Spinal cord (tissue), 9 donors: ENCODE measurements at regions not wholly inside any gene's neighbourhood (a gene's known extent, or its start where the extent isn't known, plus 50 kb on each side); places are given as distances from the start of the nearest gene placed in this dataset.

Experiments
- DNase-seq, 6 donors: peaks; one replicate each; pipeline versions ENCODE4 v3.0.0 to v3.0.0-alpha.2; 2013 to 2015; ENCODE audit warnings: low spot score in 6 of 6, low read depth in 4 of 6
- H3K27ac ChIP-seq: one replicate; pipeline ENCODE4 v1.5.1; 2013; ENCODE audit warnings: low read depth, low read length, control low read depth
- H3K27me3 ChIP-seq: one replicate; pipeline ENCODE4 v1.6.1; 2013; ENCODE audit warnings: low read length; ENCODE audit not compliant: control insufficient read depth, insufficient read depth
- H3K36me3 ChIP-seq: one replicate; pipeline ENCODE4 v1.6.1; 2013; ENCODE audit warnings: low read length; ENCODE audit not compliant: control insufficient read depth, insufficient read depth
- H3K4me1 ChIP-seq: one replicate; pipeline ENCODE4 v1.6.1; 2013; ENCODE audit warnings: low read length; ENCODE audit not compliant: control insufficient read depth, insufficient read depth
- H3K4me3 ChIP-seq: one replicate; pipeline ENCODE4 v1.5.1; 2013; ENCODE audit warnings: low read depth, low read length, control low read depth
- H3K9me3 ChIP-seq: one replicate; pipeline ENCODE4 v1.6.1; 2013; ENCODE audit warnings: low read length; ENCODE audit not compliant: control insufficient read depth, insufficient read depth
- WGBS: methylation state at CpG from one replicate; pipeline ENCODE4 v1.1.5; 2013; ENCODE audit warnings: missing lambda C conversion rate; ENCODE audit not compliant: insufficient coverage; 5-methylcytosine and 5-hydroxymethylcytosine counted together
- donor health status: healthy.

DNA sequence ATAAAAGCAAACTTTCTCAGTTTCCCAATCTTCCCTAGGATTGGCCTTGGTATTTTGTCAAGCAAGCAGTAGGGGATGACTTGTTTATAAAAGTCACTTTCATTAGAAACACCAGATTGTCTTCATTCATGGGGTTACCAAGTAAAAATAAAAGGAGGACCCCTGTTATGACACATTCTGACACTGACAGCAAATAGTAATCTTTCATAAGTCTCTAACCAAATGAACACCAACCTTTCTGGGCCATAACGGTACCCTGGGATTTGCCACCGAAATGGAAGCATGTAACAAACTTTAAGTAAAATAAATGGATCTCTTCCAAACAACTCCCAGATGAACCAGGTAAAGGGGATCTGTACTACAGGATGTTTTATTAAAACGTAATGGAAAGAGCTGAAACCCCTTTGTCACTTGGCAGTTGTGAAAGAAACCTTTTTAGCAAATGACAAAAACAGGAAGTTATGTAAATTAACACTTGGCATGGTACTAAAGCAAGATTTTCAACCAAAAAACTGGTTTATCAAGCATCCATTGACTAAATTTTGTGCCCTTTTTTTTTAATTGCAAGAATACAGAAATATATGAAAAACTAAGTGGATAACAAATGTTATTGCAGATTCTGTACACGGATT is 335.6 kb downstream of the RBM26 start:
- Histone ChIP-seq H3K9me3 (peaks cover 2% of the 10 kb centered on the region), H3K27me3 (no peaks in the 10 kb centered on the region), H3K4me3 (no peak overlapping the region), H3K4me1 (no peaks in the 10 kb centered on the region), H3K27ac (no peak overlapping the region), H3K36me3 (no peaks in the 10 kb centered on the region)
- WGBS, result no CpG with 5 or more reads among the region's 4 CpGs
- DNase-seq, result no peak

DNA sequence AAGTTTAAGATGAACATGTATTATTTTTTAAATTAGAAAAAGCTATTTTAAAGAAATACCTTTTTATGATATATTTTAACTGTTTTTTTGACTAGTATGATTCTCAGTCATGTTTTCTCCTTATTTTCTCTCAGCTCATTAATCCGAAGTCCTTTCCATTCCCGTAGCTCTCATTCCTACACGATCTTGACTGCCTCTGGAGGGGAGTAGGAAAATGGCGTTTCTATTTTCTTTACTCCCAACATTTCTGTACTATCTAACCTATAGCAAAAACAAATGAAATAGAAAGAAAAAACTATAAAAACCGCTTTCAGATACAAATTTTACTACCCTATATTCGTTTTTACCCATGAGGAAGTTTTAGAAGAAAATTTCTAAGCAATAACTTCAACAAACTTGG is 343.8 kb downstream of the RBM26 start:
- Histone ChIP-seq H3K27ac (no peak overlapping the region), H3K4me3 (no peak overlapping the region), H3K36me3 (no peaks in the 10 kb centered on the region), H3K9me3 (no peaks in the 10 kb centered on the region), H3K4me1 (no peaks in the 10 kb centered on the region), H3K27me3 (no peaks in the 10 kb centered on the region)
- whole genome bisulfite sequencing, result no CpG with 5 or more reads among the region's 6 CpGs
- no peak for DNase-seq

DNA sequence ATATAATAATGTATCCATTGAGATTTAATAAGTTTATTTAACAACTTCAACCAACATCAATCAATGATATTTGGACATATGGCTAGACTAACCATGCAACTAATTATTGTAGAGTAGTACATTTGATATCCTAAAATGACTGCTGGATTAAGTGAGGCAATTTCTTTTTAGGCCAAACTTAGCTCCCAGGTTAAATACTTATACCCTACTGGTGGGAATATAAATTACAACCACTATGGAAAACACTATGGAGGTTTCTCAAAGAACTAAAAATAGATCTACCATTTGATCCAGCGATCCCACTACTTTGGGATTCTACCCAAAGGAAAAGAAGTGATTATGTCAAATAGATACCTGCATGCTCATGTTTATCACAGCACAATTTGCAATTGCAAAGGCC is 345.8 kb downstream of the RBM26 start:
- Histone ChIP-seq H3K4me3 (no peak overlapping the region), H3K36me3 (no peaks in the 10 kb centered on the region), H3K4me1 (no peaks in the 10 kb centered on the region), H3K9me3 (no peaks in the 10 kb centered on the region), H3K27me3 (no peaks in the 10 kb centered on the region), H3K27ac (no peak overlapping the region)
- DNase-seq, result no peak
- no CpG with 5 or more reads among the region's 1 CpG for WGBS

DNA sequence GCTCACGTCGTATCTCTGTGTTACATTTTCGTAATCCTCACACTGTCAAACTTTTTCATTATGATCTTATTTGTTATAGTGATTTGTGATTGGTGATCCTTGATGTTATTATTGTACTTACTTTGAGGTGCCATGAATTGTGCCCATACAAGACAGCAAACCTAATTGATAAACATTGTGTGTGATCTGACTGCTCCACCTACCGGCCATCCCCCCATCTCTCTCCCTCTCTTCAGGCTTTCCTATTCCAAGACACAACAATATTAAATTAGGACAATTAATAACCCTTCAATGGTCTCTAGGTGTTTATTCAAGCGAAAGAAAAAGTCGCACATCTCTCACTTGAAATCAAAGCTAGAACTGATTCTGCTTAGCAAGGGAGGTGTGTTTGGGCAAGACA is 349.3 kb downstream of the RBM26 start:
- no peaks in the 10 kb centered on the region for H3K27me3 ChIP-seq
- no CpG with 5 or more reads among the region's 6 CpGs for WGBS
- no peaks in the 10 kb centered on the region for H3K4me1 ChIP-seq
- H3K4me3 ChIP-seq, result no peak overlapping the region
- no peaks in the 10 kb centered on the region for H3K36me3 ChIP-seq
- DNase-seq, result peak in 1 of 6 donors; percentile 11
- H3K27ac ChIP-seq, result no peak overlapping the region
- no peaks in the 10 kb centered on the region for H3K9me3 ChIP-seq

DNA sequence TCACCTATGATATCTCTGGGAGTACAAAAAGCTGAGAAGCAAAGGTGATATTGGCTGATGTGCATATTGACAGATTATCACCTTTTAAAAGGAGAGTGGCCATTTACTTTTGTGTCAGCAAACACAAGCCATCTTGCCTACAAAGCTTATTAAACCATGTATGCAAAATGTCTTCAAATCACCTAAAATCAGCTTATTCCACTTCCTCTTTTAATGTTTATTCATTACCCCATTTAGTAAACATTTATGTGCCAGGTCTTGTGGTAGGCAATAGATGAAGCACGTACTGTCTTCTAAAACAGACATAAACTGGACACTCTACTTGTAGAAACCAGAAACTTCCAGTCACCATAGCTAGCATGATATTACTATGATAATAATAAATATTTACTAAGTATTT is 354.6 kb downstream of the RBM26 start:
- WGBS, result no CpG with 5 or more reads among the region's 1 CpG
- no peaks in the 10 kb centered on the region for H3K27me3 ChIP-seq
- DNase-seq, result no peak
- H3K4me3 ChIP-seq, result no peak overlapping the region
- no peaks in the 10 kb centered on the region for H3K9me3 ChIP-seq
- no peaks in the 10 kb centered on the region for H3K36me3 ChIP-seq
- H3K4me1 ChIP-seq, result no peaks in the 10 kb centered on the region
- no peak overlapping the region for H3K27ac ChIP-seq

DNA sequence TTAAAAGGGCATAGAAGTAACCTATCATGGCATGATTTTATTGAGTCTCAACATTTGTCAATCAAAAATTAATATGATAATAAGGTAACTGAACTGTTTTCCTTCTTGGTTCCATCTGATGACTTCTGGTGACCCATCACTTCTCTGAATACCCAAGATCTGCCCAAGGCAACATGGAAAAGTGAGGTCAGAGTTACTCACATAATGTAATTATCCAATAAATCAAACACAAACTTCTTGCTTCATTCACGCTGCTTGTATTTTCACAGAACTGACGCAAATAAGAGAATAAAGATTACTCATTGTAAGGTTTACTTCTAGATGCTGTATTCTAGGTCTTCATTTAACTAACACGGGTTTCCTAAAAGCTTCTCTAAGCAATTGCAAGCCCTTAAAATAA is 361.6 kb downstream of the RBM26 start:
- WGBS, result no CpG with 5 or more reads among the region's 3 CpGs
- H3K36me3 ChIP-seq, result no peaks in the 10 kb centered on the region
- no peaks in the 10 kb centered on the region for H3K4me1 ChIP-seq

DNA sequence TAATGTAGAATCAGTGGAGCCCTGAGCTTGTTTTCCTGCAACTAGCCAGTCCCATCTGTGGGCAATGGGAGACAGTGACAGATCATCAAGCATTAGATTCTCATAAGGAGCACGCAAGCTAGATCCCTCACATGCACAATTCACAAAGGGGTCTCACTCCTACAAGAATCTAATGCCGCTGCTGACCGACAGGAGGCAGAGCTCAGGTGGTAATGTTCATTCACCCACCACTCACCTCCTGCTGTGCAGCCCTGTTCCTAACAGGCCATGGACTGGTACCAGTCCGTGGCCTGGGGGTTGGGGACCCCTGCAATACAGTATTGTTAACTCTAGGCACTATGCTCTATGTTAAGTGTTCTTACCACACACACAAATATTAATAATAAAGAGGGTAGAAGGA is 362.8 kb downstream of the RBM26 start:
- H3K27ac ChIP-seq, result no peak overlapping the region
- WGBS, result 100% methylated on average over 3 of the region's 4 CpGs
- DNase-seq, result no peak
- H3K27me3 ChIP-seq, result no peaks in the 10 kb centered on the region
- no peak overlapping the region for H3K4me3 ChIP-seq
- no peaks in the 10 kb centered on the region for H3K4me1 ChIP-seq
- H3K9me3 ChIP-seq, result no peaks in the 10 kb centered on the region
- H3K36me3 ChIP-seq, result no peaks in the 10 kb centered on the region

More for the DNA sequence above, 361.6 kb downstream of the RBM26 start:
- Histone ChIP-seq H3K27me3 (no peaks in the 10 kb centered on the region), H3K27ac (no peak overlapping the region), H3K9me3 (no peaks in the 10 kb centered on the region), H3K4me3 (no peak overlapping the region)
- DNase-seq, result no peak

DNA sequence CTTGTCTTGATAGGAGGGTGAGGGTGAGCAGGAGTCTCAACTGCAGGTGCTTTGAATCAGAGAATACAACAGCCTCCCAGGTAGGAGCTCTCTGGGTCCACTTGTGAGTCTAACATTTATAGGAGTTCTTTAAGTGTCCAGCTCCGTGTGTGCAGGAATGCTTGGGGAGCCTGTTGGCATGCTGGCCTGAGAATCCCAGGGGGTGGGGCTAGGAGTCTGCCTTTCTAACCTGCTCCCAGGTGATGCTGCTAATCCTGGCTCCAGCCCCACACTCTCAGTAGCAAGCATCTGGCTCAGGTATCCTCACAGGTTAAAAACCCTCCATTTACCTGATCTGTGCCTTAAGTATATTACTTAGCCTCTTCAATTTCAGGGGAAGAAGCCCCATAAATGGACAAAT is 368.9 kb downstream of the RBM26 start:
- 17% methylated on average over 1 of the region's 1 CpG for WGBS
- no peaks in the 10 kb centered on the region for H3K9me3 ChIP-seq
- no peak overlapping the region for H3K4me3 ChIP-seq
- H3K36me3 ChIP-seq, result no peaks in the 10 kb centered on the region
- no peaks in the 10 kb centered on the region for H3K27me3 ChIP-seq
- H3K27ac ChIP-seq, result no peak overlapping the region
- DNase-seq, result no peak
- H3K4me1 ChIP-seq, result no peaks in the 10 kb centered on the region

DNA sequence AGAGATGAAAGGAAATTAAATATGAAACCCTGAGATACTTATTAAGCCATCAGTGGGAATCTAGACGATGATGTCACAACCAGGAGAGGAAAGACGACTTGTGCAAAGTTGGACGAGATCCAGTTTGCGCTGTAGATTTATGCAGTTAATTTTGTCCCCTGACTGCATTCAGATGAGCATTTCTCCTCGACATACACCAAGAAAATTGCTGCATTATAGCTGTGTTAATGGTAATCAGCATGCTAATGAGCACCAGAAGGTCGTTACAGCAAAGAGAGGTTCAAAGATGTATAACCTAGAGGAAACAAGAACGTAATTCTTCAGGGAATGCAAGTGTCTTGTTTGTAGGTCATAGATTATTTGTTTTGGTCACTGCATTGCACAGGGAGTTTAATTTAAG is 371.7 kb downstream of the RBM26 start:
- no peak overlapping the region for H3K4me3 ChIP-seq
- H3K9me3 ChIP-seq, result no peaks in the 10 kb centered on the region
- DNase-seq, result peak in 4 of 6 donors; percentile 7 to 95 (median 20)
- H3K36me3 ChIP-seq, result no peaks in the 10 kb centered on the region
- H3K4me1 ChIP-seq, result no peaks in the 10 kb centered on the region
- no peak overlapping the region for H3K27ac ChIP-seq
- 14% methylated on average over 2 of the region's 7 CpGs for WGBS
- H3K27me3 ChIP-seq, result no peaks in the 10 kb centered on the region

DNA sequence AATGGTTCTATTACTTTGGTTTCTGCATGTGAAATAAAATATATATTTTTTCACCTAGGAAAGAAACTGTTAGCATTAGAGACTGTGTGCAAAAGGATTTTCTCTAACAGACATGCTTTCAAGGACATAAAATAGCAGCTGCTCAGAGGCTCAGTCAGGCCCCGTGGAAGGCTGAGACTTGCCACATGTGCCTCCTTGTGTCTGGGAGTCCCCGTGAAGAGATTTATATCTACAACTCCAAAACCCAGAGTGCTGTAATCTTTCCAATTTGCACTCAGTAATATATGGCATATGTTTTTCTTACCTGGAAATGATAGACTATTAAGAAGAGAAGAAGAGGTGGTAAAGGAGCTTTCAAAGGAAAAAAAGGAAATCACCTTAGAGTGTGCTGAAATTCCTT is 371.6 kb upstream of the OBI1 start:
- Histone ChIP-seq H3K27ac (no peak overlapping the region), H3K9me3 (no peaks in the 10 kb centered on the region), H3K36me3 (no peaks in the 10 kb centered on the region), H3K27me3 (no peaks in the 10 kb centered on the region), H3K4me3 (no peak overlapping the region), H3K4me1 (no peaks in the 10 kb centered on the region)
- no peak for DNase-seq
- no CpG with 5 or more reads among the region's 2 CpGs for WGBS
